ENCODE measurements at regions not wholly inside any gene's neighbourhood (a gene's known extent, or its start where the extent isn't known, plus 50 kb on each side); places are given as distances from the start of the nearest gene placed in this dataset.

GRCh38 chr21:17440969-17441368 lies 71.9 kb upstream of the CXADR start:
- TF ChIP-seq CTCF (conservative IDR thresholded peaks at IDR 0.05), result no peak
- TF ChIP-seq ZFX (IDR thresholded peaks at IDR 0.05), result no peak

All from C4-2B (cell line).